Lower leg skin (tissue), 4 donors: ENCODE measurements at regions not wholly inside any gene's neighbourhood (a gene's known extent, or its start where the extent isn't known, plus 50 kb on each side); places are given as distances from the start of the nearest gene placed in this dataset.

Experiments used
- DNase-seq, 2 donors: peaks; one replicate each; pipeline ENCODE4 v3.0.0-alpha.2; 2019; ENCODE audit warnings: low spot score in 2 of 2
- H3K4me3 ChIP-seq: fragments of 200-600 bp; sonication (generic); 2 replicates; pipeline ENCODE4 v1.5.1; 2017; ENCODE audit warnings: mild to moderate bottlenecking, low read depth; ENCODE audit not compliant: poor library complexity, severe bottlenecking
- CTCF ChIP-seq, 3 donors: fragments of 450-650 bp; IDR thresholded peaks; one replicate each; pipeline ENCODE4 v1.5.1; 2016; ENCODE audit warnings: antibody characterized with exemption in 3 of 3, mild to moderate bottlenecking in 3 of 3, moderate library complexity in 2 of 3
- POLR2A ChIP-seq, 2 donors: fragments of 450-650 bp; IDR thresholded peaks; one replicate each; pipeline ENCODE4 v1.6.1; 2016 to 2017; ENCODE audit warnings: antibody characterized with exemption in 2 of 2, mild to moderate bottlenecking in 1 of 2, moderate library complexity in 1 of 2
- WGBS, 2 donors: methylation state at CpG; one replicate each; pipeline ENCODE4 v1.1.5; 2018; 5-methylcytosine and 5-hydroxymethylcytosine counted together
- intact Hi-C: fragments of 100-400 bp; cut with DNase I; formaldehyde crosslinking; loops from one replicate; pipeline ENCODE4 v1.15.0; 2023; ENCODE audit warnings: low total_unique reads

DNA sequence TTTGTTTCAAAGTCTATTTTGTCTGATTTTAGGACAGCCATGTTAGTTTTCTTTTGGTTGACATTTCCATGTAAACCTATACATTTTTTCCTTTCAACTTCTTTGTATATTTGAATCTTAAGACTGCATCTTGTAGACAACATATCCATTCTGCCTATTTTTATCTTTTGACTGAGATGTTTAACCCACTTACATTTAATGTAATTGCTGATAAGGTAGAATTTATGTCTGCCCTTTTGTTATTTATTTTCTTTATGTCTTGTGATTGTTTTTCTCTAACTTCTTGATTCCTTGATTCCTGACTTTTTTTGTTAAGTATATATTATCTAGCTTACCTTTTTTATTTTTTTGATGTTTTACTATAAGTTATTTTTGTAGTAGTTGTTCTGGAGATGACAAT is 542.5 kb downstream of the SUCLG1 start:
- TF ChIP-seq POLR2A (IDR thresholded peaks at IDR 0.05) (no peak), CTCF (IDR thresholded peaks at IDR 0.05) (no peak)
- DNase-seq = no peak
- no peak overlapping the region for H3K4me3 ChIP-seq
- intact Hi-C loops = no loop called here

GRCh38 chr2:83915381-83915780 is 543.7 kb downstream of the SUCLG1 start:
- intact Hi-C loops = no loop called here
- H3K4me3 ChIP-seq = no peak overlapping the region
- TF ChIP-seq POLR2A (IDR thresholded peaks at IDR 0.05) (no peak), CTCF (IDR thresholded peaks at IDR 0.05) (no peak)
- no peak for DNase-seq

GRCh38 chr2:83908750-83909149 is 550.3 kb downstream of the SUCLG1 start:
- intact Hi-C loops = no loop called here
- no peak for DNase-seq
- H3K4me3 ChIP-seq = no peak overlapping the region
- TF ChIP-seq POLR2A (IDR thresholded peaks at IDR 0.05) (no peak), CTCF (IDR thresholded peaks at IDR 0.05) (no peak)

GRCh38 chr2:83901317-83901716 is 557.8 kb downstream of the SUCLG1 start:
- no peak overlapping the region for H3K4me3 ChIP-seq
- 41 to 56% methylated on average over 3 of the region's 3 CpGs for WGBS, 2 donors
- TF ChIP-seq CTCF (IDR thresholded peaks at IDR 0.05) = no peak
- no peak for TF ChIP-seq POLR2A (IDR thresholded peaks at IDR 0.05)
- intact Hi-C loops = no loop called here
- DNase-seq = no peak

DNA sequence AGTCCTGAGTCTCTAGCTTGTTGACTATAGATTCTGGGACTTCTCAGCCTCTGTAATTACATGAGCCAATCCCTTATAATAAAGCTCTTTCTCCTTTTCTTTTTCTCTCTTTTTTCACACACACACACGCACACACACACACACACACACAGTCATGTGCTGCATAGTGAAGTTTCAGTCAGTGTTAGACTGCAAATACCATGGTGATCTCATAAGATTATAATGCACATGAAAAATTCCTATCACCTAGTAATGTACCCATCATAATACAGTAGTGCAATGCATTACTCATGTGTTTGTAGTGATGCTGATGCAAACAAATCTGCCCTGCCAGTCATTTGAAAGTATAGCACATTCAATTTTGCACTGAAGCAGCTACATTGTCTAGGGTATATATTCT is 558.2 kb downstream of the SUCLG1 start:
- DNase-seq = no peak
- intact Hi-C loops = no loop called here
- TF ChIP-seq CTCF (IDR thresholded peaks at IDR 0.05) (no peak), POLR2A (IDR thresholded peaks at IDR 0.05) (no peak)
- H3K4me3 ChIP-seq = no peak overlapping the region
- 47 to 67% methylated on average over 1 of the region's 1 CpG for WGBS, 2 donors

- 84 to 89% methylated on average over 1 of the region's 1 CpG for WGBS, 2 donors
- intact Hi-C loops = no loop called here
- H3K4me3 ChIP-seq = no peak overlapping the region
- no peak for DNase-seq
- TF ChIP-seq CTCF (IDR thresholded peaks at IDR 0.05) (no peak), POLR2A (IDR thresholded peaks at IDR 0.05) (no peak)
Measured at GRCh38 chr2:83899271-83899670, 559.8 kb downstream of the SUCLG1 start.
